Vagina (tissue), 2 donors: ENCODE measurements at regions not wholly inside any gene's neighbourhood (a gene's known extent, or its start where the extent isn't known, plus 50 kb on each side); places are given as distances from the start of the nearest gene placed in this dataset.

Experiments
- DNase-seq, 2 donors: peaks; one replicate each; pipeline ENCODE4 v3.0.0-alpha.2; 2017; ENCODE audit errors: extremely low spot score in 2 of 2
- H3K27ac ChIP-seq: fragments of 200-600 bp; sonication (generic); one replicate; pipeline ENCODE4 v1.5.1; 2019
- H3K27me3 ChIP-seq: fragments of 200-600 bp; sonication (generic); one replicate; pipeline ENCODE4 v1.5.1; 2019
- H3K36me3 ChIP-seq, 2 donors: fragments of 200-600 bp; sonication (generic); one replicate each; pipeline ENCODE4 v1.5.1; 2017 to 2019
- H3K4me1 ChIP-seq: fragments of 200-600 bp; sonication (generic); one replicate; pipeline ENCODE4 v1.5.1; 2019
- H3K4me3 ChIP-seq, 2 donors: fragments of 200-600 bp; sonication (generic); 1 replicate in 1 of 2; 2 replicates in 1 of 2; pipeline ENCODE4 v1.5.1; 2016 to 2019
- H3K9me3 ChIP-seq: fragments of 200-600 bp; sonication (generic); one replicate; pipeline ENCODE4 v1.5.1; 2019
- POLR2A ChIP-seq, 2 donors: fragments of 450-650 bp; IDR thresholded peaks; one replicate each; pipeline ENCODE4 v1.6.1; 2017; ENCODE audit warnings: antibody characterized with exemption in 2 of 2, mild to moderate bottlenecking in 2 of 2, moderate library complexity in 2 of 2
- POLR2AphosphoS5 ChIP-seq, 2 donors: sonication (generic); formaldehyde crosslinking; IDR thresholded peaks; one replicate each; pipeline ENCODE4 v1.9.0; 2017; ENCODE audit warnings: antibody characterized with exemption in 2 of 2, mild to moderate bottlenecking in 2 of 2, low read depth in 1 of 2; ENCODE audit not compliant: insufficient read depth in 1 of 2
- intact Hi-C: fragments of 100-400 bp; cut with DNase I; formaldehyde crosslinking; loops from one replicate; pipeline ENCODE4 v1.15.1; 2023
- TF ChIP-seq, protein P1 (sequence below), 3 experiments: fragments of 450-650 bp in 2 of 3; fragments of 200-600 bp in 1 of 3; sonication (generic) in 1 of 3; IDR thresholded peaks; one replicate each; pipeline ENCODE4 v1.5.1; 2017 to 2019; ENCODE audit warnings: antibody characterized with exemption in 3 of 3, mild to moderate bottlenecking in 2 of 3, moderate library complexity in 2 of 3

DNA sequence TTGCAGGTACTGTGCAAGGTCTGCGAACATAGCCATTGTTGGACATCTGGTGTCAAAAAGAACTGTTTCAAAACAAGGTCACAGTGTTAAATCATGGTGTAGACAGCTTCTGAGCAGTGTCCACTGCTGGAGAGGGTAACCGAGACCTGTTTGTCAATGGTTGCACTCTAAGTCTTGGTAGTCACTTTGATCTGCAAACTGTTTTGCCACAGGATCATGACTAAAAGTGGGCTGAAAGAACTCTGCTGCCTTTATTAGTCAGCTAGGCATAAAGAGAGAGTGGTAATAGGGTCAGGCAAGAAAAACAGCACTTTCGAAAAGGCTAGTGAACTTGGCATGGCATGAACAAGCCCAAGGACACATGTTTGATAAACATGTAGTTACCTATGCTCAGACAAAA lies 552.3 kb upstream of the CITED2 start:
- Histone ChIP-seq H3K4me3 (no peak overlapping the region), H3K4me1 (no peaks in the 10 kb centered on the region), H3K9me3 (no peaks in the 10 kb centered on the region), H3K27me3 (no peaks in the 10 kb centered on the region), H3K27ac (no peak overlapping the region), H3K36me3 (no peaks in the 10 kb centered on the region)
- TF ChIP-seq, protein P1, sequence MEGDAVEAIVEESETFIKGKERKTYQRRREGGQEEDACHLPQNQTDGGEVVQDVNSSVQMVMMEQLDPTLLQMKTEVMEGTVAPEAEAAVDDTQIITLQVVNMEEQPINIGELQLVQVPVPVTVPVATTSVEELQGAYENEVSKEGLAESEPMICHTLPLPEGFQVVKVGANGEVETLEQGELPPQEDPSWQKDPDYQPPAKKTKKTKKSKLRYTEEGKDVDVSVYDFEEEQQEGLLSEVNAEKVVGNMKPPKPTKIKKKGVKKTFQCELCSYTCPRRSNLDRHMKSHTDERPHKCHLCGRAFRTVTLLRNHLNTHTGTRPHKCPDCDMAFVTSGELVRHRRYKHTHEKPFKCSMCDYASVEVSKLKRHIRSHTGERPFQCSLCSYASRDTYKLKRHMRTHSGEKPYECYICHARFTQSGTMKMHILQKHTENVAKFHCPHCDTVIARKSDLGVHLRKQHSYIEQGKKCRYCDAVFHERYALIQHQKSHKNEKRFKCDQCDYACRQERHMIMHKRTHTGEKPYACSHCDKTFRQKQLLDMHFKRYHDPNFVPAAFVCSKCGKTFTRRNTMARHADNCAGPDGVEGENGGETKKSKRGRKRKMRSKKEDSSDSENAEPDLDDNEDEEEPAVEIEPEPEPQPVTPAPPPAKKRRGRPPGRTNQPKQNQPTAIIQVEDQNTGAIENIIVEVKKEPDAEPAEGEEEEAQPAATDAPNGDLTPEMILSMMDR (IDR thresholded peaks at IDR 0.05) = no peak
- TF ChIP-seq POLR2A (IDR thresholded peaks at IDR 0.05) (no peak), POLR2AphosphoS5 (IDR thresholded peaks at IDR 0.05; ENCODE audit: insufficient read depth in 1 of 2, low read depth in 1 of 2) (no peak)
- intact Hi-C loops = no loop called here
- no peak for DNase-seq

DNA sequence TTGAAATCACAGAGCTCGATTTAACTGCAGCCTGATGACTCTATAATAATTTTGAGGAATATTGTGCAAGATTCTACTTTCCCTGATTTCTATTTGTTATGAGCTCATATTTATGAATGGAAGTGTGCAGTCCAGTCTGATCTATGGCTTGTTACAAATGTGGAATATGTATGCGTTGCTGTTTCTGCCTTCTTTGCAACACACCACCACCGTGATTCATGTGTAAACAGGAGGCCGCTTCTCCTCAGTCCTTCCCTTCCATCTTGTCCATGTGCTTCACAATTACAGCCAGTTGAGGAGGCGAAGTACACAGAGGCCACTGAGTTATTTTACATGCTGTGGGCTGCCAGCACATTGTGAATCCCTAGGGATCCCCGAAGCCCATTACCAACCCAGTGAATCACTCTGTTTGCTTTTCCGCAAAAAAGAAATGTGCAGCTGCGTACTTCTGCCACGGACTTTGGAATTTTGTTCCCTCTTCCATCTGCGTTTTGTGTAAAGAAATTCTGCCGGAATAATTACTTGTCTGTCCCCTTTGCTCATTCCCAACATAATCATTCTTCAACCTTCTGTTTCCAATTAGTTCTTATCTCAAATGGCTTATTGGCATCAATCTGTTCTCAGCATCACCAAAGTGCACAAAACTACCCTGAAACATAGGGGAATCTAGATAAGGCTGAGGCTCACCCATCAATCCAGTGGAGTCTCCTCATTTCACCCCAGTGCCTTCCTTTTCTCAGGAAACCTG lies 551.6 kb upstream of the CITED2 start:
- no peak for DNase-seq
- Histone ChIP-seq H3K9me3 (no peaks in the 10 kb centered on the region), H3K27ac (no peak overlapping the region), H3K36me3 (no peaks in the 10 kb centered on the region), H3K4me1 (no peaks in the 10 kb centered on the region), H3K27me3 (no peaks in the 10 kb centered on the region), H3K4me3 (no peak overlapping the region)
- TF ChIP-seq POLR2A (IDR thresholded peaks at IDR 0.05) (no peak), POLR2AphosphoS5 (IDR thresholded peaks at IDR 0.05; ENCODE audit: insufficient read depth in 1 of 2, low read depth in 1 of 2) (no peak)
- TF ChIP-seq, protein P1 (IDR thresholded peaks at IDR 0.05) = no peak
- intact Hi-C loops = no loop called here

DNA sequence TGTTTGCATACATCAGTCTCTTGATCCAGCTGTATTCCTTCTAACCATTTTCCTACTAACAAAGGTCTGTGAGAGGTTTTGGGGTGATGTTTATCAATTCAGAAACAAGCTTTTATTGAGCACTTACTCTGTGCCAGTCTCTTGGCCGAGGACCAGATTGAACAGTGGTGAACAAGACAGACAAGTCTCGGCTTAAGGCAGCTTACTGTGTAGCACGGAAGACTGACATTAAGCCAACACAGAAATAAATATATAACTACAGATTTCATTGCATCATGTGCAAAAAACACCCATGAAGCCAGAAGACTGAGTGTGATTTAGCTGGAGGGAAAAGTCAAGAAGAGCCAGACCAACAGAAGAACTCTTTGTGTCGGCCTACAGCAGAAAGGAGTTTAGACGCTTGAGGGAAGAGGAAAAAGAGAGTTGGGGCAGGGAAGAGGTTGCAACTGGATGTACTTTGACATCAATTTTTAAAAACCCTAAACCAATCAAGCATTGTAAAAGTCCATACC lies 549.6 kb upstream of the CITED2 start:
- H3K36me3 ChIP-seq = no peaks in the 10 kb centered on the region
- H3K27me3 ChIP-seq = no peaks in the 10 kb centered on the region
- intact Hi-C loops = no loop called here
- no peak overlapping the region for H3K4me3 ChIP-seq
- TF ChIP-seq, protein P1 (IDR thresholded peaks at IDR 0.05) = no peak
- DNase-seq = no peak
- H3K27ac ChIP-seq = no peak overlapping the region
- H3K9me3 ChIP-seq = no peaks in the 10 kb centered on the region
- peaks cover 6% of the 10 kb centered on the region for H3K4me1 ChIP-seq

DNA sequence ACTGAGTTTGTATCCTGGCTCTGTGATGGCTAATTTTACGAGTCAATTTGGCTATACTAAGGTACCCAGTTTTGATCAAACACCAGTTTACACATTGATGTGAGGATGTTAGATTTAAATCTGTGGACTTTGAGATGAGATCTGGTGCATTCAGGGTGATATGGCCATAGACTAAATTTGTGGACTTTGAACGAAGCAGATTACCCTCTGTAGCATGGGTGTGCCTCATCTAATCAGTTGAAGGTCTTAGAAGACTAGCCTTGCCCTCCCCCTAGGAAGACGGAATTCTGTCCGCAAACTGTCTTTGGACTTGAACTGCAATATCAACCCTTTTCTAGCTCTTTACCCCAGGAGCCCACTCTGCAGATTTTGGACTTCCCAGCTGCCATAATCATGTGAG lies 547.8 kb upstream of the CITED2 start:
- Histone ChIP-seq H3K4me3 (no peak overlapping the region), H3K36me3 (no peaks in the 10 kb centered on the region), H3K27ac (no peak overlapping the region), H3K27me3 (no peaks in the 10 kb centered on the region), H3K4me1 (peaks cover 6% of the 10 kb centered on the region), H3K9me3 (no peaks in the 10 kb centered on the region)
- no peak for DNase-seq
- TF ChIP-seq POLR2A (IDR thresholded peaks at IDR 0.05) = no peak
- no peak for TF ChIP-seq POLR2AphosphoS5 (IDR thresholded peaks at IDR 0.05; ENCODE audit: insufficient read depth in 1 of 2, low read depth in 1 of 2)
- TF ChIP-seq, protein P1 (IDR thresholded peaks at IDR 0.05) = no peak
- intact Hi-C loops = no loop called here

DNA sequence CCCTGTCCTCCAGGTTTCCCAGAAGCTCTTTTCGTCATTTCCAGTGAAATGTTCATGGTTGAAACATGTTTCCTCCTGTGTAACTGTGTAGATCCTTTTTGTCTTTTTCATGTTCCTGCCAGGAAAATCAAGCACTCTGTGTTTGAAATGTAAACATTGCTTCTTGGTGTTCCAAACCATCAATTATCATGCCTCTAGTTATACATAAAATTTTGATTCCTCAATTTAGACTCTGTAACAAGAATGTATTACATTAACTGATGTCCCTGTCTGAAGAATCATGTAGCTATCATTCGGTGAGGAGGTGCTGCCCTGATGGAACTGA lies 546.3 kb upstream of the CITED2 start:
- Histone ChIP-seq H3K27ac (no peak overlapping the region), H3K4me3 (no peak overlapping the region), H3K9me3 (no peaks in the 10 kb centered on the region), H3K4me1 (peaks cover 6% of the 10 kb centered on the region), H3K27me3 (no peaks in the 10 kb centered on the region), H3K36me3 (no peaks in the 10 kb centered on the region)
- DNase-seq = no peak
- TF ChIP-seq POLR2A (IDR thresholded peaks at IDR 0.05) (no peak), POLR2AphosphoS5 (IDR thresholded peaks at IDR 0.05; ENCODE audit: insufficient read depth in 1 of 2, low read depth in 1 of 2) (no peak)
- TF ChIP-seq, protein P1 (IDR thresholded peaks at IDR 0.05) = no peak
- intact Hi-C loops = no loop called here
